C4-2B (cell line): ENCODE measurements at regions not wholly inside any gene's neighbourhood (a gene's known extent, or its start where the extent isn't known, plus 50 kb on each side); places are given as distances from the start of the nearest gene placed in this dataset.

Source experiments
- ZFX ChIP-seq: fragments of 450-650 bp; IDR thresholded peaks from 2 replicates; pipeline ENCODE4 v1.6.1; 2017
- TF ChIP-seq, protein P1 (sequence below): fragments of 450-650 bp; conservative IDR thresholded peaks from 2 replicates; pipeline ENCODE4 v1.5.1; 2017; ENCODE audit warnings: mild to moderate bottlenecking

DNA sequence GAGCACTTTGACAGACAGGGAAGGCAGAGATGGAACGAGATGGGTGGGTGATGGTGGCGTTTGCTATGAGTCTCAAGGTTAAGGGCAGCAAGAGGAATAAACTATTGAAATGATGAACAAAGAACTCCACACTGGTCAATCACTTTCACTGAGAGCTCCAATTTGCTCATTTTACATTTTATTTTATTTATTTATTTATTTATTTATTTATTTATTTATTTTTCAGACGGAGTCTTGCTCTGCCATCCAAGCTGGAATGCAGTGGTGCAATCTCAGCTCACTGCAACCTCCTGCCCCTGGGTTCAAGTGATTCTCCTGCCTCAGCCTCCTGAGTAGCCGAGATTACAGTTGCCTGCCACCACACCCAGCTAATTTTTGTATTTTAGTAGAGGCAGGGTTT, 669.1 kb downstream of the HS3ST4 start:
- TF ChIP-seq, protein P1, sequence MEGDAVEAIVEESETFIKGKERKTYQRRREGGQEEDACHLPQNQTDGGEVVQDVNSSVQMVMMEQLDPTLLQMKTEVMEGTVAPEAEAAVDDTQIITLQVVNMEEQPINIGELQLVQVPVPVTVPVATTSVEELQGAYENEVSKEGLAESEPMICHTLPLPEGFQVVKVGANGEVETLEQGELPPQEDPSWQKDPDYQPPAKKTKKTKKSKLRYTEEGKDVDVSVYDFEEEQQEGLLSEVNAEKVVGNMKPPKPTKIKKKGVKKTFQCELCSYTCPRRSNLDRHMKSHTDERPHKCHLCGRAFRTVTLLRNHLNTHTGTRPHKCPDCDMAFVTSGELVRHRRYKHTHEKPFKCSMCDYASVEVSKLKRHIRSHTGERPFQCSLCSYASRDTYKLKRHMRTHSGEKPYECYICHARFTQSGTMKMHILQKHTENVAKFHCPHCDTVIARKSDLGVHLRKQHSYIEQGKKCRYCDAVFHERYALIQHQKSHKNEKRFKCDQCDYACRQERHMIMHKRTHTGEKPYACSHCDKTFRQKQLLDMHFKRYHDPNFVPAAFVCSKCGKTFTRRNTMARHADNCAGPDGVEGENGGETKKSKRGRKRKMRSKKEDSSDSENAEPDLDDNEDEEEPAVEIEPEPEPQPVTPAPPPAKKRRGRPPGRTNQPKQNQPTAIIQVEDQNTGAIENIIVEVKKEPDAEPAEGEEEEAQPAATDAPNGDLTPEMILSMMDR: no peak
- TF ChIP-seq ZFX: no peak
